Psoas muscle (tissue), 7 donors: ENCODE measurements at regions not wholly inside any gene's neighbourhood (a gene's known extent, or its start where the extent isn't known, plus 50 kb on each side); places are given as distances from the start of the nearest gene placed in this dataset.
A peak's percentile ranks its signal among the peaks of the same experiment; 100 is the strongest.

Source experiments
- ATAC-seq, 4 donors: fragments of 200-7000 bp; cut with Tn5 transposase; one replicate each; pipeline ENCODE4 v1.9.1; 2020; ENCODE audit warnings: moderate library complexity in 3 of 4, mild to moderate bottlenecking in 2 of 4
- DNase-seq, 2 donors: peaks; one replicate each; pipeline ENCODE4 v3.0.0-alpha.2; 2020
- H3K27ac ChIP-seq: fragments of 200-600 bp; one replicate; pipeline ENCODE4 v1.8.0; 2022
- H3K27me3 ChIP-seq, 3 donors: fragments of 200-600 bp in 1 of 3; one replicate each; pipeline versions ENCODE4 v1.6.1 to v1.8.0; 2013 to 2022; ENCODE audit warnings: low read length in 2 of 3, mild to moderate bottlenecking in 2 of 3, moderate library complexity in 1 of 3; ENCODE audit not compliant: insufficient read depth in 3 of 3
- H3K36me3 ChIP-seq, 2 donors: fragments of 200-600 bp in 1 of 2; one replicate each; pipeline versions ENCODE4 v1.6.1 to v1.8.0; 2013 to 2022; ENCODE audit warnings: low read depth in 1 of 2, mild to moderate bottlenecking in 1 of 2, moderate library complexity in 1 of 2; ENCODE audit not compliant: insufficient read depth in 1 of 2
- H3K4me1 ChIP-seq: fragments of 200-600 bp; one replicate; pipeline ENCODE4 v1.8.0; 2022
- H3K4me3 ChIP-seq: fragments of 200-600 bp; one replicate; pipeline ENCODE4 v1.8.0; 2022; ENCODE audit warnings: mild to moderate bottlenecking
- H3K9me3 ChIP-seq: fragments of 200-600 bp; one replicate; pipeline ENCODE4 v1.8.0; 2022
- CTCF ChIP-seq: fragments of 200-600 bp; IDR thresholded peaks from one replicate; pipeline ENCODE4 v1.8.0; 2022; ENCODE audit warnings: antibody characterized with exemption
- WGBS, 3 donors: extraction: QIAGEN DNeasy Blood & Tissue Kit; methylation state at CpG; one replicate each; pipeline versions ENCODE4 v1.1.6 to v1.1.7; 2013; 5-methylcytosine and 5-hydroxymethylcytosine counted together
- intact Hi-C, 2 donors: fragments of 100-400 bp; cut with DNase I; formaldehyde crosslinking; loops; one replicate each; pipeline versions ENCODE4 v1.11.0 to v1.14.2; 2022
- donor health status: healthy with polysubstance abuse.
- donor health status: DM: no; HTN: no; CAD: no; lungs with moderate emphysema.
- donor health status: Bipolar disorder and iron deficiency.
- donor health status: healthy.
- donor health status: DM: yes; HTN: yes; CAD: no.
- donor health status: DM: no; HTN: no; CAD: no.
- donor health status: DM: yes; HTN: yes; CAD: no.

- 94 to 98% (median 95%) methylated on average over 2 of the region's 2 CpGs for WGBS, 3 donors
Measured at GRCh38 chr6:16839631-16840179, 78.4 kb upstream of the ATXN1 start.

GRCh38 chr6:16837217-16837972 lies 76.1 kb upstream of the ATXN1 start:
- DNase-seq, result no peak
- Histone ChIP-seq H3K9me3 (no peaks in the 10 kb centered on the region), H3K36me3 (no peaks in the 10 kb centered on the region), H3K27me3 (no peaks in the 10 kb centered on the region), H3K4me1 (no peaks in the 10 kb centered on the region), H3K27ac (no peak overlapping the region), H3K4me3 (peak overlapping the region; percentile 55)
- WGBS, 3 donors, result 85% methylated on average over 6 of the region's 6 CpGs
- TF ChIP-seq CTCF, result no peak
- no peak for ATAC-seq
- intact Hi-C loops, result loop anchor here in 1 of 2 donors (5.0 kb wide), 1 partner anchor 110 kb away; no protein-coding TSS in a partner anchor

More at GRCh38 chr6:16839631-16840179, 78.4 kb upstream of the ATXN1 start:
- H3K27ac ChIP-seq, result no peak overlapping the region
- intact Hi-C loops, result loop anchor here in 1 of 2 donors (5.0 kb wide), 1 partner anchor 108 kb away; no protein-coding TSS in a partner anchor
- no peaks in the 10 kb centered on the region for H3K9me3 ChIP-seq
- H3K4me1 ChIP-seq, result no peaks in the 10 kb centered on the region
- ATAC-seq (no peak), DNase-seq (no peak)
- no peak overlapping the region for H3K4me3 ChIP-seq
- TF ChIP-seq CTCF, result no peak
- H3K36me3 ChIP-seq, result no peaks in the 10 kb centered on the region
- no peaks in the 10 kb centered on the region for H3K27me3 ChIP-seq

- no peaks in the 10 kb centered on the region for H3K27me3 ChIP-seq
Measured at GRCh38 chr6:16836144-16836981, 75.1 kb upstream of the ATXN1 start.

GRCh38 chr6:16834242-16834641 lies 73.0 kb upstream of the ATXN1 start:
- H3K4me1 ChIP-seq, result no peaks in the 10 kb centered on the region
- H3K9me3 ChIP-seq, result no peaks in the 10 kb centered on the region
- DNase-seq (no peak), ATAC-seq (no peak)
- WGBS, 3 donors, result 81 to 90% (median 85%) methylated on average over 3 of the region's 3 CpGs
- no peak overlapping the region for H3K4me3 ChIP-seq
- TF ChIP-seq CTCF, result no peak
- no peaks in the 10 kb centered on the region for H3K36me3 ChIP-seq
- no peaks in the 10 kb centered on the region for H3K27me3 ChIP-seq
- intact Hi-C loops, result no loop called here
- H3K27ac ChIP-seq, result no peak overlapping the region

More at GRCh38 chr6:16836144-16836981, 75.1 kb upstream of the ATXN1 start:
- intact Hi-C loops, result loop anchor here in 1 of 2 donors (5.0 kb wide), 1 partner anchor 111 kb away; no protein-coding TSS in a partner anchor
- Histone ChIP-seq H3K4me1 (no peaks in the 10 kb centered on the region), H3K9me3 (no peaks in the 10 kb centered on the region), H3K4me3 (peak overlapping the region; percentile 55), H3K36me3 (no peaks in the 10 kb centered on the region), H3K27ac (peak overlapping the region; percentile 39)
- TF ChIP-seq CTCF, result no peak
- no peak for DNase-seq
- WGBS, 3 donors, result 18 to 23% (median 19%) methylated on average over 9 of the region's 9 CpGs
- peak; percentile 65 to 90 (median 78) for ATAC-seq
